ENCODE measurements at regions not wholly inside any gene's neighbourhood (a gene's known extent, or its start where the extent isn't known, plus 50 kb on each side); places are given as distances from the start of the nearest gene placed in this dataset.

DNA sequence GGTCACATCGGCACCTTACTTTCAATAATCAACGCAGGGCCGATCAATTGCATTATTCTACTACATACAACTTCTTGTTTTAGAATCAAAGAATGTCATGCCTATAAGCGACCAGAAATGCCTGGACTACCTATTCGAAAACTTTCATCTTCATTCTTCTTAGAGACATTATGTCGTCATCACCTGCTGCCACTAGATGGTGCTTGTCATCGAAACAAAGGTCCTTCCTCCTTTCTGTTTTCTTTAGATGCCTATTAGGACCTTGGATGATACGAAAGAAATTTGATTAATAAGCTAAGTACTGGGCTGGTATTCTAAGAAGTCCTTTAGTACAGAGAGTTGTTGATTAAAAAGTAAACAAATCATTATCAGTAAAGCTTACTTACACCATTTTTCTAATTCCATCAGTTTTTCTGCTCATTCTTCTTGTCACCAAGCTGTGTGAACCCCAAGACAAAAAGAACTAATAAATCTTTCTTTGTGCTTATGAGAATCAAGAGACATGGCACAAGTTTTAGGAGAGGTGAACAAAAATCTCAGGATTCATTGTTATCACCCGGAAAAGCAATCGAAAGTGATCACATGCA is 154.5 kb upstream of the SLC4A4 start:
- no peaks in the 10 kb centered on the region for H3K27me3 ChIP-seq
- DNase-seq (ENCODE audit: low spot score in 2 of 2): peak in 1 of 2 donors; percentile 66

DNA sequence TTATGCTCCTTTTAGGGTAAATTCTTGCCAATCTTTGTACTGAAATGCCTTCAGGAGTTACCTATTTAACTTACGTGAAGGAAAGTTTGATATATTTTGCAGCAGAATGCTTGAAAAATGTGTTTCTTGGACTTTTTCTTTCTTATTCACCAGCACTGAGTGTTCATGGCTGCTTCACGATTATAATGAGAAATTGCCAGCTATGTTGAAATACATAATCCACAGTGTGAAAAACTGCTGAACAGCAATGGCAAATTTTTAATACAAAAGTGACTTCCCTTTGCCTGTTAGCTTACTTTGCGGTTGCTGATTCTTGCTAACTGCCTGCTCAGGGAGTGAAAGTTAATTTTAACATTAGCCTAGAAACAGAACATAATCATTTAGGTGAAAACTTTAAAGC is 153.8 kb upstream of the SLC4A4 start:
- TF ChIP-seq, protein P1, sequence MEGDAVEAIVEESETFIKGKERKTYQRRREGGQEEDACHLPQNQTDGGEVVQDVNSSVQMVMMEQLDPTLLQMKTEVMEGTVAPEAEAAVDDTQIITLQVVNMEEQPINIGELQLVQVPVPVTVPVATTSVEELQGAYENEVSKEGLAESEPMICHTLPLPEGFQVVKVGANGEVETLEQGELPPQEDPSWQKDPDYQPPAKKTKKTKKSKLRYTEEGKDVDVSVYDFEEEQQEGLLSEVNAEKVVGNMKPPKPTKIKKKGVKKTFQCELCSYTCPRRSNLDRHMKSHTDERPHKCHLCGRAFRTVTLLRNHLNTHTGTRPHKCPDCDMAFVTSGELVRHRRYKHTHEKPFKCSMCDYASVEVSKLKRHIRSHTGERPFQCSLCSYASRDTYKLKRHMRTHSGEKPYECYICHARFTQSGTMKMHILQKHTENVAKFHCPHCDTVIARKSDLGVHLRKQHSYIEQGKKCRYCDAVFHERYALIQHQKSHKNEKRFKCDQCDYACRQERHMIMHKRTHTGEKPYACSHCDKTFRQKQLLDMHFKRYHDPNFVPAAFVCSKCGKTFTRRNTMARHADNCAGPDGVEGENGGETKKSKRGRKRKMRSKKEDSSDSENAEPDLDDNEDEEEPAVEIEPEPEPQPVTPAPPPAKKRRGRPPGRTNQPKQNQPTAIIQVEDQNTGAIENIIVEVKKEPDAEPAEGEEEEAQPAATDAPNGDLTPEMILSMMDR (IDR thresholded peaks at IDR 0.05): no peak
- Histone ChIP-seq H3K4me1 (peaks cover 0 to 8% of the 10 kb centered on the region in 2 donors), H3K36me3 (no peaks in the 10 kb centered on the region), H3K27me3 (no peaks in the 10 kb centered on the region), H3K9me3 (no peaks in the 10 kb centered on the region), H3K4me3 (no peak overlapping the region), H3K27ac (peak overlapping the region in 1 of 2 donors; percentile 6)
- intact Hi-C loops (cut with DNase I): loop anchor here (5.0 to 10.0 kb wide), 5 partner anchors 190 to 527 kb away; partner anchors contain the start of genes DCK, GRSF1 and MOB1B
- no peak for DNase-seq (ENCODE audit: low spot score in 2 of 2)

More for the DNA sequence above, 154.5 kb upstream of the SLC4A4 start:
- Histone ChIP-seq H3K4me3 (no peak overlapping the region), H3K27ac (no peak overlapping the region), H3K9me3 (no peaks in the 10 kb centered on the region), H3K4me1 (peaks cover 0 to 8% of the 10 kb centered on the region in 2 donors), H3K36me3 (no peaks in the 10 kb centered on the region)
- intact Hi-C loops (cut with DNase I): loop anchor here (10.0 kb wide), 1 partner anchor 189 kb away; the partner anchor contains the start of gene DCK
- TF ChIP-seq, protein P1 (IDR thresholded peaks at IDR 0.05): peak; percentile 25 to 67 (median 65)

DNA sequence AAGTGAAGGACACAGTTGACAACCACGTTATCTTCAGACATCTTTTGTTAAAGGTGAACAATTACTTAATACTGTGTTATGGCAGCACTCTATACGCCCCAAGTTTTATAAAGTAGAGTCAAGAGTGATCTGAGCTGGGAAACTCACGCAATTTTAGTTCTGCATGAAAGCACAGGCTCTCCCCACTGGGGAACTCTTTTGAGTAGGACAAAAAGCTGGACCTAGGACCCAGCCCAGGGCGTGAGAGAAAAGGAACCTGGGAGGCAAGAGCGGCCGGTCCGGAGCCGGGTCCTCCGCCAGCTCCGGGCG is 152.6 kb upstream of the SLC4A4 start:
- Histone ChIP-seq H3K4me3 (peak overlapping the region; percentile 83 to 87), H3K27ac (peak overlapping the region; percentile 68 to 82), H3K9me3 (no peaks in the 10 kb centered on the region), H3K36me3 (no peaks in the 10 kb centered on the region), H3K4me1 (peaks cover 0 to 8% of the 10 kb centered on the region in 2 donors), H3K27me3 (no peaks in the 10 kb centered on the region)
- no peak for DNase-seq (ENCODE audit: low spot score in 2 of 2)
- intact Hi-C loops (cut with DNase I): loop anchor here (1.0 to 10.0 kb wide), 7 partner anchors 45 to 526 kb away; partner anchors contain the start of genes DCK, GRSF1 and MOB1B
- TF ChIP-seq, protein P1 (IDR thresholded peaks at IDR 0.05): no peak

DNA sequence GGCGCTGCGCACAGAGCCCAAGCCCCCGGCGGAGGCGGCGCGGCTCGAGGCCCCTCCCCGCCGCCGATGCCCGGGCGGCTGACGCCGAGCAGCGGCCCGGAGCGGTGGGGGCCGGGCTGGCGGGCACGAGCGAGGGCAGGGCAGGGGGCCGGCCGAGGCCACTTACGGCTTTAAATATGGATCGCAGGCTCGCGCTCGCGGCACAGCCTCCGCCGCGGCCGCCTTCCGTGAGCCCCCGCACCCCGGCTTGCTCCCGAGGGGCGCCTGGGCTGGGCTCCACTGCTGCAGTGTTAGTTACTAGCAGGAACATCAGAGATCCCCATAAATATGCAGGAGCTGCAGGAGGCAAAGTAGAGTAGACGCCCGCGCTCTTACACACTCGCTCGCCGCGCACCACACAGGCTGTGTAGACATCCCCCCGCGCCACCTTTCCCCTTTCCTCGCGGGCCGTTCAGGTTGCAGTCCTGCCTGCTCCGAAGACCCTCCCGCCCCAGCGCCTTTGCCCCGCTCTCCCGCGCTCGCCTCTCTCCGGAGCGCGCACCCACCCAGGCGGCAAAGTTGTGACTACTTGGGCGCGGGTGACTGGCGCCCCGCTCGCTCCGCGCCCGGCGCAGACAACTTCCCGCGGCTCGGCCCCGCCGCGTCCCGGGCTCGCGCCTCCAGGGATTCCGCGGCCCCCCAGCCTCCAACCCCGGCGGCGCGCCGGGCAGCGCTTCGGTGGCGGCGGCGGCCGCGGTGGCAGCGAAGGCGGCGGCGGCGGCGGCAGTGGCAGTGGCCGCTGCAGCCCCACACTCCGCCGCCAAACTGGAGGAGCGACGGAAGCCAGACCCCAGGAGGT is 152.0 kb upstream of the SLC4A4 start:
- peaks cover 0 to 8% of the 10 kb centered on the region in 2 donors for H3K4me1 ChIP-seq
- no peaks in the 10 kb centered on the region for H3K27me3 ChIP-seq
- peak overlapping the region; percentile 83 to 87 for H3K4me3 ChIP-seq
- intact Hi-C loops (cut with DNase I): loop anchor here (1.0 to 10.0 kb wide), 7 partner anchors 45 to 526 kb away; partner anchors contain the start of genes DCK, GRSF1 and MOB1B
- TF ChIP-seq, protein P1 (IDR thresholded peaks at IDR 0.05): no peak
- DNase-seq (ENCODE audit: low spot score in 2 of 2): peak in 1 of 2 donors; percentile 77
- no peaks in the 10 kb centered on the region for H3K9me3 ChIP-seq
- H3K27ac ChIP-seq: peak overlapping the region; percentile 75 to 82
- no peaks in the 10 kb centered on the region for H3K36me3 ChIP-seq

DNA sequence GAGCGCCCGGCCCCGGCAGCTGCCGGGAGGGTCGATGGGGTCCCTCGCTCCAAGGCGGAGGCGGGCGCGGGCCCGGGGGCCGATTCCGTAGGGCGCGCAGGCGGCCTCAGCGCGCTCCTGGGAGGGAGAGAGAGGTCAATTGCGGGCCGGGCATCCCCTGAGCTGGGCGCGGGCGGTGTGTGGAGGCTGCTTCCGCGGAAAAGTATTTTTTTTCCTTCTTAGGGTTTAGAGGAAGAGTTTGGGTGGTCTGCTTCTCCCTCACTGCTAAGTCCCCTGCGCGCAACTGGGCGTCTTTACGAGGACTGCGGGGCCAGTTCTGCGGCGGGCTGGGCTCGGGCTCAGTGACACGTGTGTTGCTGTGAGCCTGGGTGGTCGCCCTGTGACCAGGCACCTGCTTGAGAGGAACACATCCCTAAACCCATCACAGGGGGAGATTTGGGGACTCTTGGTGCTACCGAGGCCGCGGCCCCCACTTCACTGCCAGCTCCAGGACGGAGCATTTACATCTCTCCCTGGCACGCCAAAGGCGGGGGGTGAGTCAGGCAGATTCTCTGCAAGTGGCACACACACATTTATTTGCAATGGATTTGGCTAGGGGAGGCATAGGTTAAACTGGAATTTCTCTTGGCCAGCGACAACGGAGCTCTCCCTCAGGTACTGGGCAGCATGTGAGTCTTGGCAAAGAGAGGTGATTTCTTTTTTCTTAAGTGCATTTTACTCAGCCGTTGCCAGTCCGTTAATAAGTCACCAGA is 151.2 kb upstream of the SLC4A4 start:
- no peaks in the 10 kb centered on the region for H3K36me3 ChIP-seq
- peak overlapping the region; percentile 83 to 87 for H3K4me3 ChIP-seq
- intact Hi-C loops (cut with DNase I): loop anchor here (2.0 to 10.0 kb wide), 6 partner anchors 113 to 525 kb away; partner anchors contain the start of genes DCK, GRSF1 and MOB1B
- H3K9me3 ChIP-seq: no peaks in the 10 kb centered on the region
- peaks cover 0 to 8% of the 10 kb centered on the region in 2 donors for H3K4me1 ChIP-seq
- no peak for DNase-seq (ENCODE audit: low spot score in 2 of 2)
- no peaks in the 10 kb centered on the region for H3K27me3 ChIP-seq
- peak overlapping the region; percentile 75 to 82 for H3K27ac ChIP-seq
- TF ChIP-seq, protein P1 (IDR thresholded peaks at IDR 0.05): no peak
